ENCODE measurements at regions not wholly inside any gene's neighbourhood (a gene's known extent, or its start where the extent isn't known, plus 50 kb on each side); places are given as distances from the start of the nearest gene placed in this dataset.

DNA sequence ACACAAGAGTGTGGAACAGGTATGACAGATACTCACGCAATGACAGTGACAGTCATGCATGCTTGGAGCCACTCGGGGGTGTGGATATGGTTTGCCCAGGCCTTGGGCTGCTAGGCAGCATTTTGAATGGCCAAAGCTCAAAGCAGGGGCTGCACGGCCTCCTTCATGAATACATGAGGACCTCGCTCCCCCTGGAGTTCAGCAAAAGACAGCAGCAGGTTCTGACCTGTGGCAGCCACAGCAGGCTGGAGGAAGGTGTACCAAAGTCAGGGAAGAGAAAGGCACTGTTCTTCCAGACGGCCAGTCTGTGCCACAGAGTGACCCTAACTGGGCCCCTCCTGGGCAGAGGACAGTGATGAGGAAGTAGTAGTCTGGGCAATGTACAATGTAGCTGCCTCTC is 88.2 kb upstream of the C2CD4B start:
- TF ChIP-seq, protein P1, sequence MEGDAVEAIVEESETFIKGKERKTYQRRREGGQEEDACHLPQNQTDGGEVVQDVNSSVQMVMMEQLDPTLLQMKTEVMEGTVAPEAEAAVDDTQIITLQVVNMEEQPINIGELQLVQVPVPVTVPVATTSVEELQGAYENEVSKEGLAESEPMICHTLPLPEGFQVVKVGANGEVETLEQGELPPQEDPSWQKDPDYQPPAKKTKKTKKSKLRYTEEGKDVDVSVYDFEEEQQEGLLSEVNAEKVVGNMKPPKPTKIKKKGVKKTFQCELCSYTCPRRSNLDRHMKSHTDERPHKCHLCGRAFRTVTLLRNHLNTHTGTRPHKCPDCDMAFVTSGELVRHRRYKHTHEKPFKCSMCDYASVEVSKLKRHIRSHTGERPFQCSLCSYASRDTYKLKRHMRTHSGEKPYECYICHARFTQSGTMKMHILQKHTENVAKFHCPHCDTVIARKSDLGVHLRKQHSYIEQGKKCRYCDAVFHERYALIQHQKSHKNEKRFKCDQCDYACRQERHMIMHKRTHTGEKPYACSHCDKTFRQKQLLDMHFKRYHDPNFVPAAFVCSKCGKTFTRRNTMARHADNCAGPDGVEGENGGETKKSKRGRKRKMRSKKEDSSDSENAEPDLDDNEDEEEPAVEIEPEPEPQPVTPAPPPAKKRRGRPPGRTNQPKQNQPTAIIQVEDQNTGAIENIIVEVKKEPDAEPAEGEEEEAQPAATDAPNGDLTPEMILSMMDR (IDR thresholded peaks at IDR 0.05; ENCODE audit: low read depth, low read length): peak; percentile 21; the same call in 1 of the 2 replicates
- TF ChIP-seq EZH2phosphoT487 (IDR thresholded peaks at IDR 0.05; ENCODE audit: low read depth): no peak

Measured in OCI-LY3 (cell line).